ENCODE measurements at regions not wholly inside any gene's neighbourhood (a gene's known extent, or its start where the extent isn't known, plus 50 kb on each side); places are given as distances from the start of the nearest gene placed in this dataset.

DNA sequence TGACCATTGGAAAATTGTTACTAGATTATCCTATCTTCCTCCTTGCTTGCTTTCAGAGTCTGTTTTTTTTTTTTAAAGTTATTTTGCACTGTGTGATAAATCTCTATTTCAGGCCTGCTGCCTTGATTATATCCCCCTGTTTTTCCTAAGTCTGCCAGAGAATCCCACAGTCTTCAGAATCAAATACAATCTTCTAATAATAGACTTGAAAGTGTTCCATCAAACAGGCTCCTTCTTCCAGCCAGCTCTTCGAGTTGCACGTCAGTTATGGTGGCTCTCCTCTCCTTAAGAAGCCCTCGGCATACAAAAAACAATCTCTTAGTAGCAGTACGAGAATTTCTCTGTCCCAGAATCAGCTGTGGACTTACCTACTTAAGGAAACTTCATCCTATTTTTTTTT is 92.9 kb upstream of the NOX3 start:
- Histone ChIP-seq H3K4me3 (ENCODE audit: low read depth, low read length) (no peak overlapping the region), H3K4me1 (no peaks in the 10 kb centered on the region), H3K36me3 (ENCODE audit: control insufficient read depth, insufficient read depth, low read length) (no peaks in the 10 kb centered on the region), H3K27ac (no peak overlapping the region), H3K4me2 (ENCODE audit: low read length) (no peak overlapping the region), H3K27me3 (ENCODE audit: control insufficient read depth, insufficient read depth, low read length) (no peaks in the 10 kb centered on the region), H3K9ac (no peak overlapping the region), H3K9me3 (ENCODE audit: control insufficient read depth, low read length) (no peaks in the 10 kb centered on the region), H2AFZ (no peak overlapping the region), H3K79me2 (no peaks in the 10 kb centered on the region)
- TF ChIP-seq, protein P1, sequence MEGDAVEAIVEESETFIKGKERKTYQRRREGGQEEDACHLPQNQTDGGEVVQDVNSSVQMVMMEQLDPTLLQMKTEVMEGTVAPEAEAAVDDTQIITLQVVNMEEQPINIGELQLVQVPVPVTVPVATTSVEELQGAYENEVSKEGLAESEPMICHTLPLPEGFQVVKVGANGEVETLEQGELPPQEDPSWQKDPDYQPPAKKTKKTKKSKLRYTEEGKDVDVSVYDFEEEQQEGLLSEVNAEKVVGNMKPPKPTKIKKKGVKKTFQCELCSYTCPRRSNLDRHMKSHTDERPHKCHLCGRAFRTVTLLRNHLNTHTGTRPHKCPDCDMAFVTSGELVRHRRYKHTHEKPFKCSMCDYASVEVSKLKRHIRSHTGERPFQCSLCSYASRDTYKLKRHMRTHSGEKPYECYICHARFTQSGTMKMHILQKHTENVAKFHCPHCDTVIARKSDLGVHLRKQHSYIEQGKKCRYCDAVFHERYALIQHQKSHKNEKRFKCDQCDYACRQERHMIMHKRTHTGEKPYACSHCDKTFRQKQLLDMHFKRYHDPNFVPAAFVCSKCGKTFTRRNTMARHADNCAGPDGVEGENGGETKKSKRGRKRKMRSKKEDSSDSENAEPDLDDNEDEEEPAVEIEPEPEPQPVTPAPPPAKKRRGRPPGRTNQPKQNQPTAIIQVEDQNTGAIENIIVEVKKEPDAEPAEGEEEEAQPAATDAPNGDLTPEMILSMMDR (IDR thresholded peaks at IDR 0.05): no peak

DNA sequence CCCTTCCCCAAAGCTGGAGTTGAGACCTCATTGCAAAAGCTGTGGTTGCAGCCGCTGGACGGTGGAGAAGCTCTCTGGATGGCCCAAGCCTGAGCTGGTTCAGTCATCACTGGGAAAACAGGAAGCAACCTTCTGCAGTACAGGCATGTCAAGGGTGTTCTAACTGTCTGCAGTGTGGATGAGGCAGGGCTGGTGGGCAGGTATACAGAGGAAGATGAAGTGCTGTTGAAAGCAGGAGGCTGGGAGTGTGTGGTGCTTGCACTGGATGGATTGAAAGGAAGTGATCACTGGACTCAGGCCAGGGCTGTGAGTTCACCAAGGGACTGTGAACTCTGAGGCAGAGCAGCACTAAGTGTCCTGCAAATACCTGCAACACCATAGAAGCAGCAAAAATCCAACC is 89.0 kb upstream of the NOX3 start:
- H3K27ac ChIP-seq: no peak overlapping the region
- H3K27me3 ChIP-seq (ENCODE audit: control insufficient read depth, insufficient read depth, low read length): no peaks in the 10 kb centered on the region
- no peak overlapping the region for H3K4me3 ChIP-seq (ENCODE audit: low read depth, low read length)
- no peak overlapping the region for H3K4me2 ChIP-seq (ENCODE audit: low read length)
- H2AFZ ChIP-seq: no peak overlapping the region
- TF ChIP-seq, protein P1 (IDR thresholded peaks at IDR 0.05): no peak
- no peaks in the 10 kb centered on the region for H3K4me1 ChIP-seq
- H3K79me2 ChIP-seq: no peaks in the 10 kb centered on the region
- H3K36me3 ChIP-seq (ENCODE audit: control insufficient read depth, insufficient read depth, low read length): no peaks in the 10 kb centered on the region
- no peak overlapping the region for H3K9ac ChIP-seq
- H3K9me3 ChIP-seq (ENCODE audit: control insufficient read depth, low read length): no peaks in the 10 kb centered on the region

DNA sequence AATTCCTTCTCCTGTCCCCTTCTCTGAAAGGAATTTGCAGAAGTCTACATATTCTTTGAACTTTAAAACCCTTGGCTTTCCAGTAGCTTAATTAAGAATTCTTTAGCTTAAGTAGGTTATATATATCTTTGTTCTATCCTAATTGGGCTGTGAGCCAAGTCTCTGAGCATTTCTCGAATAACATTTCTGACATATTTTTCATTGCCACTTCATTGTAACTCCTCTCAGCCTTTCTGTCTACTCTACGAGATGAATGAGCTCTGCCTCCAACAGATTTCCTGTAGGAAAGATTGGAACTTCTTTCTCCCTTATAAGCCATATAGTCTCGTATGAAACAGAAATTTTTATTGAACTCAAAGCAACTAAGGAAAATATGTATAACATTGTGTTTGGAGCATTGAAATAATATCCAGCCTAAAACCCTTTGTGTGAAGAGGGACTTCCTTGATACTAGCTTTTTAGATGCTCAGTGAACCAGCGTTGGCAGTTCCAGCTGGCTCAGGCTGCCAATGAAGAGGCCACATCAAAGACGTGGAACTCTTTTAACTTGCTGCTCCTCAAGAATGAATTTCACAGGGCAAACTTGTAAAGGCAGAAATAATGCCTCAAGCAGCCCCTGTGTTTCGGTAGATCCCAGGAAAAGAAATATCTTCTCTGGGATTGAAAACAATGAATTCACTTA is 87.7 kb upstream of the NOX3 start:
- Histone ChIP-seq H3K36me3 (ENCODE audit: control insufficient read depth, insufficient read depth, low read length) (no peaks in the 10 kb centered on the region), H3K4me3 (ENCODE audit: low read depth, low read length) (no peak overlapping the region), H3K79me2 (no peaks in the 10 kb centered on the region), H3K4me1 (no peaks in the 10 kb centered on the region), H3K27ac (no peak overlapping the region), H3K9me3 (ENCODE audit: control insufficient read depth, low read length) (no peaks in the 10 kb centered on the region), H3K9ac (no peak overlapping the region), H2AFZ (no peak overlapping the region), H3K27me3 (ENCODE audit: control insufficient read depth, insufficient read depth, low read length) (no peaks in the 10 kb centered on the region), H3K4me2 (ENCODE audit: low read length) (no peak overlapping the region)
- TF ChIP-seq, protein P1 (IDR thresholded peaks at IDR 0.05): no peak

DNA sequence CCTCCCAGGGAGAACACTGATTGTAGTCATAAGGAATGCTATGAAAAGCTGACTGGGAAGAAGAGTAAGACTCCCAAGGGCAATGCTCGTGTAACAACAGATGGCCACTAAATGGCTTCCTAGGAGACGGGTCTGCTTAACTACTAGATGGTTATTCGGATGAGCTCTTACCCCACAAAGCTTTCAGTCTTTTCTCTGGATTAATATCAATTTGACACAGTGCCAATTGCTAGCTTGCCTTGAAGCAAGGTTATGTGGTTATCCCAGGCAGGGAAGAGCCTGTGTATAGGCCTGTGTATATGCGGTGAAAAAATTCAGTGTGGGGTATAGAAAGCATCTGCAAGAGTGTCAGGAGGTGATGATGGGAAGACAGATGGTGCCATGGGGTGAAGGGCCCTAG is 86.4 kb upstream of the NOX3 start:
- Histone ChIP-seq H3K4me3 (ENCODE audit: low read depth, low read length) (no peak overlapping the region), H3K36me3 (ENCODE audit: control insufficient read depth, insufficient read depth, low read length) (no peaks in the 10 kb centered on the region), H3K4me1 (no peaks in the 10 kb centered on the region), H3K27ac (no peak overlapping the region), H2AFZ (no peak overlapping the region), H3K79me2 (no peaks in the 10 kb centered on the region), H3K4me2 (ENCODE audit: low read length) (no peak overlapping the region), H3K27me3 (ENCODE audit: control insufficient read depth, insufficient read depth, low read length) (no peaks in the 10 kb centered on the region), H3K9me3 (ENCODE audit: control insufficient read depth, low read length) (no peaks in the 10 kb centered on the region), H3K9ac (no peak overlapping the region)
- TF ChIP-seq, protein P1 (IDR thresholded peaks at IDR 0.05): no peak

DNA sequence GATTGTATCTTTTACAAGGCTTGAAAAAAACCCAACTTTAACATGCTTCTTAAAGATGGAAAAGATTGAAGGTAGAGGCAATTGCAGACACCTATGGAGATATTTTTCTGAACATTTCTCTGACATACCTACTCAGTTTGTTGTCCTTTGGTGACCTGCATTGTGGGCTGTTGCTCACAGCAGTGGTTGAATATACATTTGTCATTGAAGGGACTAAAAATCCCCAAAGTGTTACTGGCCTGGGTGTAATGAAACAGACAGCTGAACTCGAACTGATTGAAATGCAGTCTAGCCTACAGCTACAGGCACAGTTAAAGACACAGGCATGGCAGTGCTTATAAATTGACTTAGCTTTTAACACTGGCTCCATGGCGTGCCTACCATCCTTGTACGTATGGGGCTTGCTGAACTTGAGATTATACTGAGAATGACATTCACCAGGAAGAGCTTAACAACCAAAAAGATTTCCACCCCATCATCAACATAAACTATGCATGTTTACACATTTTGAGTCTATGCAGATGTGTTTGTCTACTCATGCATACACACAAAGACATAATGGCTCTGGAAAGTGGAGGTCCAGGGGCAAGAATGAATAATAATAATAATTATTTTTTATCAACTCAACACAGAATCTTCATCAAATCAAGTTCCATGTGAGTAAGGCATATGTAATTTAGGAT is 83.2 kb upstream of the NOX3 start:
- H3K9ac ChIP-seq: no peak overlapping the region
- H3K4me3 ChIP-seq (ENCODE audit: low read depth, low read length): no peak overlapping the region
- H3K27ac ChIP-seq: no peak overlapping the region
- TF ChIP-seq, protein P1 (IDR thresholded peaks at IDR 0.05): no peak
- H3K27me3 ChIP-seq (ENCODE audit: control insufficient read depth, insufficient read depth, low read length): no peaks in the 10 kb centered on the region
- H3K9me3 ChIP-seq (ENCODE audit: control insufficient read depth, low read length): no peaks in the 10 kb centered on the region
- H3K36me3 ChIP-seq (ENCODE audit: control insufficient read depth, insufficient read depth, low read length): no peaks in the 10 kb centered on the region
- H3K4me1 ChIP-seq: no peaks in the 10 kb centered on the region
- no peak overlapping the region for H2AFZ ChIP-seq
- no peaks in the 10 kb centered on the region for H3K79me2 ChIP-seq
- no peak overlapping the region for H3K4me2 ChIP-seq (ENCODE audit: low read length)
